ENCODE measurements at regions not wholly inside any gene's neighbourhood (a gene's known extent, or its start where the extent isn't known, plus 50 kb on each side); places are given as distances from the start of the nearest gene placed in this dataset.

- TF ChIP-seq EP300 (IDR thresholded peaks at IDR 0.05; ENCODE audit: borderline replicate concordance in 1 of 2, low read depth in 1 of 2, low read length in 1 of 2) = no peak
- TF ChIP-seq, protein P1, sequence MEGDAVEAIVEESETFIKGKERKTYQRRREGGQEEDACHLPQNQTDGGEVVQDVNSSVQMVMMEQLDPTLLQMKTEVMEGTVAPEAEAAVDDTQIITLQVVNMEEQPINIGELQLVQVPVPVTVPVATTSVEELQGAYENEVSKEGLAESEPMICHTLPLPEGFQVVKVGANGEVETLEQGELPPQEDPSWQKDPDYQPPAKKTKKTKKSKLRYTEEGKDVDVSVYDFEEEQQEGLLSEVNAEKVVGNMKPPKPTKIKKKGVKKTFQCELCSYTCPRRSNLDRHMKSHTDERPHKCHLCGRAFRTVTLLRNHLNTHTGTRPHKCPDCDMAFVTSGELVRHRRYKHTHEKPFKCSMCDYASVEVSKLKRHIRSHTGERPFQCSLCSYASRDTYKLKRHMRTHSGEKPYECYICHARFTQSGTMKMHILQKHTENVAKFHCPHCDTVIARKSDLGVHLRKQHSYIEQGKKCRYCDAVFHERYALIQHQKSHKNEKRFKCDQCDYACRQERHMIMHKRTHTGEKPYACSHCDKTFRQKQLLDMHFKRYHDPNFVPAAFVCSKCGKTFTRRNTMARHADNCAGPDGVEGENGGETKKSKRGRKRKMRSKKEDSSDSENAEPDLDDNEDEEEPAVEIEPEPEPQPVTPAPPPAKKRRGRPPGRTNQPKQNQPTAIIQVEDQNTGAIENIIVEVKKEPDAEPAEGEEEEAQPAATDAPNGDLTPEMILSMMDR (IDR thresholded peaks at IDR 0.05) = no peak
- TF ChIP-seq RXRA (IDR thresholded peaks at IDR 0.05; ENCODE audit: borderline replicate concordance, low read depth) = no peak
- TF ChIP-seq RAD21 (IDR thresholded peaks at IDR 0.05; ENCODE audit: low read length) = no peak
- TF ChIP-seq JUND (IDR thresholded peaks at IDR 0.05) = no peak
- TF ChIP-seq, protein P2, sequence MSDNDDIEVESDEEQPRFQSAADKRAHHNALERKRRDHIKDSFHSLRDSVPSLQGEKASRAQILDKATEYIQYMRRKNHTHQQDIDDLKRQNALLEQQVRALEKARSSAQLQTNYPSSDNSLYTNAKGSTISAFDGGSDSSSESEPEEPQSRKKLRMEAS (IDR thresholded peaks at IDR 0.05; ENCODE audit: low read depth) = no peak
- no peak for TF ChIP-seq MXI1 (IDR thresholded peaks at IDR 0.05; ENCODE audit: low read depth, low read length)
Measured at GRCh38 chr21:21969211-21969610, 971.0 kb downstream of the NCAM2 start.

All from SK-N-SH (cell line).